Trophoblast cell (in vitro differentiated cells and primary cell): ENCODE measurements at regions not wholly inside any gene's neighbourhood (a gene's known extent, or its start where the extent isn't known, plus 50 kb on each side); places are given as distances from the start of the nearest gene placed in this dataset.
A peak's percentile ranks its signal among the peaks of the same experiment; 100 is the strongest.

Experiments used
- DNase-seq, 2 donors: peaks; one replicate each; pipeline ENCODE4 v3.0.0-alpha.2; 2016
- H2AFZ ChIP-seq: 2 replicates; pipeline ENCODE4 v1.6.1; 2013; ENCODE audit warnings: low read length, moderate library complexity, mild to moderate bottlenecking; ENCODE audit not compliant: insufficient read depth, poor library complexity
- H2AK5ac ChIP-seq: 2 replicates; pipeline ENCODE4 v1.6.1; 2013; ENCODE audit warnings: mild to moderate bottlenecking, low read length
- H2BK120ac ChIP-seq: 2 replicates; pipeline ENCODE4 v1.6.1; 2013; ENCODE audit warnings: low read length, mild to moderate bottlenecking, moderate library complexity; ENCODE audit not compliant: insufficient read depth, poor library complexity
- H2BK12ac ChIP-seq: 2 replicates; pipeline ENCODE4 v1.6.1; 2013; ENCODE audit warnings: mild to moderate bottlenecking, low read length, moderate library complexity
- H2BK5ac ChIP-seq: 2 replicates; pipeline ENCODE4 v1.6.1; 2013; ENCODE audit warnings: low read length, low read depth, moderate library complexity, mild to moderate bottlenecking; ENCODE audit not compliant: poor library complexity
- H3K14ac ChIP-seq: 2 replicates; pipeline ENCODE4 v1.6.1; 2013; ENCODE audit warnings: mild to moderate bottlenecking, low read length
- H3K18ac ChIP-seq: 2 replicates; pipeline ENCODE4 v1.6.1; 2013; ENCODE audit warnings: mild to moderate bottlenecking, low read length
- H3K23ac ChIP-seq: 2 replicates; pipeline ENCODE4 v1.6.1; 2013; ENCODE audit warnings: low read length
- H3K27ac ChIP-seq: 2 replicates; pipeline ENCODE4 v1.5.1; 2013; ENCODE audit warnings: low read depth, mild to moderate bottlenecking, inconsistent platforms, low read length, moderate library complexity
- H3K27me3 ChIP-seq: 2 replicates; pipeline ENCODE4 v1.6.1; 2013; ENCODE audit warnings: inconsistent platforms, mild to moderate bottlenecking, low read length, moderate library complexity; ENCODE audit not compliant: insufficient read depth
- H3K36me3 ChIP-seq, 2 experiments: 1 replicate in 1 of 2; 2 replicates in 1 of 2; pipeline ENCODE4 v1.6.1; 2013; ENCODE audit warnings: low read length in 2 of 2, mild to moderate bottlenecking in 2 of 2, moderate library complexity in 1 of 2; ENCODE audit not compliant: insufficient read depth in 2 of 2, control insufficient read depth in 1 of 2
- H3K4ac ChIP-seq: 2 replicates; pipeline ENCODE4 v1.6.1; 2013; ENCODE audit warnings: low read depth, mild to moderate bottlenecking, low read length, moderate library complexity
- H3K4me1 ChIP-seq, 2 experiments: 1 replicate in 1 of 2; 2 replicates in 1 of 2; pipeline ENCODE4 v1.6.1; 2013; ENCODE audit warnings: low read length in 2 of 2, mild to moderate bottlenecking in 2 of 2, moderate library complexity in 1 of 2; ENCODE audit not compliant: insufficient read depth in 2 of 2, control insufficient read depth in 1 of 2
- H3K4me2 ChIP-seq: 2 replicates; pipeline ENCODE4 v1.6.1; 2013; ENCODE audit warnings: inconsistent platforms, mild to moderate bottlenecking, low read length, moderate library complexity
- H3K4me3 ChIP-seq: 2 replicates; pipeline ENCODE4 v1.5.1; 2013; ENCODE audit warnings: mild to moderate bottlenecking, low read depth, low read length, inconsistent platforms
- H3K79me1 ChIP-seq: one replicate; pipeline ENCODE4 v1.6.1; 2013; ENCODE audit warnings: low read length
- H3K79me2 ChIP-seq: 2 replicates; pipeline ENCODE4 v1.6.1; 2013; ENCODE audit warnings: low read length, mild to moderate bottlenecking; ENCODE audit not compliant: control insufficient read depth, insufficient read depth, poor library complexity
- H3K9ac ChIP-seq: 2 replicates; pipeline ENCODE4 v1.6.1; 2013; ENCODE audit warnings: mild to moderate bottlenecking, low read length
- H3K9me3 ChIP-seq: 2 replicates; pipeline ENCODE4 v1.6.1; 2013; ENCODE audit warnings: low read depth, mild to moderate bottlenecking, control low read depth, inconsistent platforms, low read length; ENCODE audit not compliant: insufficient read depth
- H4K12ac ChIP-seq: 2 replicates; pipeline ENCODE4 v1.6.1; 2013; ENCODE audit warnings: low read depth, mild to moderate bottlenecking, low read length, moderate library complexity
- H4K8ac ChIP-seq: 2 replicates; pipeline ENCODE4 v1.6.1; 2013; ENCODE audit warnings: low read depth, mild to moderate bottlenecking, low read length, moderate library complexity
- H4K91ac ChIP-seq: one replicate; pipeline ENCODE4 v1.6.1; 2013; ENCODE audit warnings: low read depth, mild to moderate bottlenecking, low read length, moderate library complexity
- WGBS: extraction: QIAGEN DNeasy Blood & Tissue Kit; methylation state at CpG from one replicate; pipeline ENCODE4 v1.1.7; 2013; ENCODE audit warnings: missing lambda C conversion rate; ENCODE audit not compliant: insufficient read length, insufficient coverage; ENCODE audit errors: extremely low coverage; 5-methylcytosine and 5-hydroxymethylcytosine counted together

DNA sequence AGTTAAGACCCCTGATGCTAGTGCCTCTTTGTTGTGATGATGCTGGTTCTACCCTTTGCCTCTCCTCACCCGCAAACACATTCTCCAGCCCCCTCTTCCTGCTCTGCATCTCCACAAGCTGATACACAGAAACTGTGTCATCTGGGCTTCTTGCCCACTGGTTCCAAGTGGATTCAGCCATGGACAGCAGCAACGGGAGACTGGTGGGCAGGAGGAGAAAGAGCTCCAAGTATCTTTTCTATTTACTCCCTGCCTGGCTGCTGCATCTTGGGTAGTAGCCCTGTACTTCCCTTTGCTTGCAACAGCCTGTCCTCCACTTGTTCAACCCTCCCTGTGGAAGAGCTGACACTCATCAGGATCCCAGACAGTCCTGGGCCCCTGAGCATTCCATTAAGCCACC is 655.1 kb upstream of the RAB6C start:
- Histone ChIP-seq H3K27ac (no peak overlapping the region), H3K4me1 (no peaks in the 10 kb centered on the region), H4K12ac (no peak overlapping the region), H3K27me3 (no peaks in the 10 kb centered on the region), H3K9me3 (no peaks in the 10 kb centered on the region), H3K79me1 (no peaks in the 10 kb centered on the region), H3K4me2 (no peak overlapping the region), H3K79me2 (no peaks in the 10 kb centered on the region), H3K36me3 (no peaks in the 10 kb centered on the region), H2AK5ac (no peak overlapping the region), H4K8ac (no peak overlapping the region), H3K18ac (no peak overlapping the region), H3K4ac (no peak overlapping the region), H2BK12ac (no peak overlapping the region), H3K14ac (no peak overlapping the region), H2BK5ac (no peak overlapping the region), H3K9ac (no peak overlapping the region), H2AFZ (no peak overlapping the region), H3K23ac (no peak overlapping the region), H2BK120ac (no peak overlapping the region), H3K4me3 (no peak overlapping the region), H4K91ac (no peak overlapping the region)
- WGBS: no CpG with 5 or more reads among the region's 2 CpGs
- no peak for DNase-seq

DNA sequence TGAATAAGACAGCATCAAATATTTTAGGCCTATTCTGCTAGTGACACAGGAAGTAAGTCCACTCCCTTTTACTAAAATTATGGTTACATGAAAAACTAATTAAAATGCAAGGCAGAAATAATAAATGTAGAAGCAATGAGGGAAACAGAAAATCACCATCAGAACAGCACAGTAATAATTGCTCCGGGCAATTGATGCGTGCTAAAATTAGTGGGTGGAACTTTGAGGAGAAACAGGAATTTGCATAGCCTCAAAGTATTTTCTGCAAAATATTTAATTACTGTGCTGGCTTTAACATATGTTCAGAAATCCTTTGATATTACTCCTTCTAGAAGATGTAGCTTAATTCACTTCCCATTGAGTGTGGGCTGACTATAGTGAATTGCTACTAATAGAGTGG is 654.3 kb upstream of the RAB6C start:
- no peak overlapping the region for H4K91ac ChIP-seq
- no peaks in the 10 kb centered on the region for H3K36me3 ChIP-seq
- no peak overlapping the region for H3K23ac ChIP-seq
- no peak overlapping the region for H4K8ac ChIP-seq
- WGBS: no CpG with 5 or more reads among the region's 2 CpGs
- H2BK12ac ChIP-seq: no peak overlapping the region
- no peak overlapping the region for H4K12ac ChIP-seq
- H2BK5ac ChIP-seq: no peak overlapping the region
- H3K4me3 ChIP-seq: no peak overlapping the region
- no peak overlapping the region for H3K18ac ChIP-seq
- H3K79me1 ChIP-seq: no peaks in the 10 kb centered on the region
- H3K27ac ChIP-seq: no peak overlapping the region
- H3K79me2 ChIP-seq: no peaks in the 10 kb centered on the region
- H3K27me3 ChIP-seq: no peaks in the 10 kb centered on the region
- H3K4me2 ChIP-seq: no peak overlapping the region
- no peak overlapping the region for H3K9ac ChIP-seq
- DNase-seq: no peak
- H3K4me1 ChIP-seq: no peaks in the 10 kb centered on the region
- no peak overlapping the region for H2BK120ac ChIP-seq
- H2AFZ ChIP-seq: no peak overlapping the region
- no peak overlapping the region for H2AK5ac ChIP-seq
- H3K4ac ChIP-seq: no peak overlapping the region
- H3K9me3 ChIP-seq: no peaks in the 10 kb centered on the region
- H3K14ac ChIP-seq: no peak overlapping the region

DNA sequence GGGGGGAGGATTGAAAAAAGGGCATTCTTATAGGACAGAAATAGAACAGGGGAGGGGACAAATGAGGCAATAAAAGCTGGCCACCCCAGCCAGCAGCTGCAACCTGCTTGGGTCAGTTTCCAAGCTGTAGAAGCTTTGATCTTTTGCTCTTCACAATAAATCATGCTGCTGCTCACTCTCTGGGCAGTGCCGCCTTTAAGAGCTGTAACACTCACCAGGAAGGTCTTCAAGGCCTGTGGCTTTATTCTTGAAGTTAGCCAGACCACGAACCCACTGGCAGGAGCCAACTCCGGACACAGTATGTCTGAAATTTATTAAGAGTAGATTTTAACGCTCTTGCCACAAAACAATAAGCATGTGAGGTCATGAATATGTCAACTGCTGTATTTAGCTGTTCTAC is 649.9 kb upstream of the RAB6C start:
- Histone ChIP-seq H3K23ac (no peak overlapping the region), H3K79me1 (no peaks in the 10 kb centered on the region), H2BK5ac (no peak overlapping the region), H3K4me3 (no peak overlapping the region), H3K4ac (no peak overlapping the region), H2AK5ac (no peak overlapping the region), H4K12ac (no peak overlapping the region), H3K27ac (no peak overlapping the region), H3K18ac (no peak overlapping the region), H4K8ac (no peak overlapping the region), H2BK120ac (no peak overlapping the region), H3K27me3 (no peaks in the 10 kb centered on the region), H3K4me1 (no peaks in the 10 kb centered on the region), H3K4me2 (no peak overlapping the region), H3K14ac (no peak overlapping the region), H3K79me2 (no peaks in the 10 kb centered on the region), H3K9ac (no peak overlapping the region), H4K91ac (no peak overlapping the region), H2BK12ac (no peak overlapping the region), H3K36me3 (no peaks in the 10 kb centered on the region), H3K9me3 (peaks cover 3% of the 10 kb centered on the region), H2AFZ (no peak overlapping the region)
- WGBS: no CpG with 5 or more reads among the region's 4 CpGs
- DNase-seq: no peak

DNA sequence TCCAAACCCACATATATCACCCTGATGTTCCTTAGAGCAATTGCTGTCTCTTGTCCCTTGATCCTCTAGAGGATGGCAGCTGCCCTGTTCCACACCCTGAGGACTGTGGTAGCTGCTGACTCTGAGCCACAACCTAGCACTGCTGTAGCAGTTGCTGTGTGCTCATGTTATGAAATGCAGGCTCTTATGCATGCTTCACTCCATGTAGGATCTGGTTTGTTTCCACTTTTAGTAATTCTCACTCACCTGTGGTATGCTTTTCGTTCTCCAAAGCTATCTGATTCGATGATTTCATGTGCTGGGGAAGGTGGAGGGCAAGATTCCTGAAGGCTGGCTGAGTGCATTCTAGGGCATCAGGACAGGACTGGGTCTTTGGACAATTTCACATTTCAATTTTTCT is 649.0 kb upstream of the RAB6C start:
- Histone ChIP-seq H3K18ac (no peak overlapping the region), H4K8ac (no peak overlapping the region), H3K4me3 (no peak overlapping the region), H3K9me3 (peaks cover 3% of the 10 kb centered on the region), H3K79me2 (no peaks in the 10 kb centered on the region), H2AFZ (no peak overlapping the region), H3K4me2 (no peak overlapping the region), H2BK120ac (no peak overlapping the region), H3K14ac (no peak overlapping the region), H3K27me3 (no peaks in the 10 kb centered on the region), H3K27ac (no peak overlapping the region), H4K91ac (no peak overlapping the region), H3K9ac (no peak overlapping the region), H3K4me1 (no peaks in the 10 kb centered on the region), H3K79me1 (no peaks in the 10 kb centered on the region), H2BK5ac (no peak overlapping the region), H3K4ac (no peak overlapping the region), H2AK5ac (no peak overlapping the region), H3K23ac (no peak overlapping the region), H3K36me3 (no peaks in the 10 kb centered on the region), H2BK12ac (no peak overlapping the region), H4K12ac (no peak overlapping the region)
- DNase-seq: peak in 1 of 2 donors; percentile 2
- no CpG with 5 or more reads among the region's 2 CpGs for WGBS
